ENCODE measurements at regions not wholly inside any gene's neighbourhood (a gene's known extent, or its start where the extent isn't known, plus 50 kb on each side); places are given as distances from the start of the nearest gene placed in this dataset.

- CTCF ChIA-PET: interaction anchor here (1.1 to 1.4 kb wide), 2 partner anchors 9 to 18 kb away, joined by 3 to 4 read pairs; no protein-coding TSS in a partner anchor
- ATAC-seq (no peak), DNase-seq (no peak)
- Mint-ChIP-seq H3K36me3 (no peaks in the 10 kb centered on the region), H3K27ac (no peak overlapping the region), H3K4me3 (no peak overlapping the region), H3K4me1 (no peaks in the 10 kb centered on the region), H3K9me3 (ENCODE audit: low read depth) (peaks cover 4% of the 10 kb centered on the region), H3K27me3 (peaks cover 9% of the 10 kb centered on the region)
Measured at GRCh38 chr4:35952751-35953150, 291.6 kb downstream of the ARAP2 start.

GRCh38 chr4:35963383-35963782 is 280.9 kb downstream of the ARAP2 start:
- ATAC-seq (no peak), DNase-seq (no peak)
- Mint-ChIP-seq H3K4me1 (no peaks in the 10 kb centered on the region), H3K36me3 (no peaks in the 10 kb centered on the region), H3K27me3 (no peaks in the 10 kb centered on the region), H3K4me3 (no peak overlapping the region), H3K9me3 (ENCODE audit: low read depth) (no peaks in the 10 kb centered on the region), H3K27ac (no peak overlapping the region)
- CTCF ChIA-PET: no interaction called here

GRCh38 chr4:35963974-35964515 is 280.3 kb downstream of the ARAP2 start:
- Mint-ChIP-seq H3K36me3 (no peaks in the 10 kb centered on the region), H3K27ac (no peak overlapping the region), H3K4me1 (no peaks in the 10 kb centered on the region), H3K27me3 (no peaks in the 10 kb centered on the region), H3K9me3 (ENCODE audit: low read depth) (no peaks in the 10 kb centered on the region), H3K4me3 (no peak overlapping the region)
- ATAC-seq (no peak), DNase-seq (no peak)
- CTCF ChIA-PET: no interaction called here

- CTCF ChIA-PET: no interaction called here
- H3K27ac Mint-ChIP-seq: no peak overlapping the region
Measured at GRCh38 chr4:35965300-35965699, 279.0 kb downstream of the ARAP2 start.

GRCh38 chr4:35966566-35966965 is 277.7 kb downstream of the ARAP2 start:
- Mint-ChIP-seq H3K9me3 (ENCODE audit: low read depth) (no peaks in the 10 kb centered on the region), H3K4me3 (no peak overlapping the region), H3K27ac (no peak overlapping the region), H3K27me3 (no peaks in the 10 kb centered on the region), H3K36me3 (no peaks in the 10 kb centered on the region), H3K4me1 (peaks cover 4% of the 10 kb centered on the region)
- CTCF ChIA-PET: interaction anchor here (0.8 kb wide), 1 partner anchor 9 kb away, joined by 3 read pairs; no protein-coding TSS in a partner anchor
- DNase-seq (no peak), ATAC-seq (no peak)

More at GRCh38 chr4:35965300-35965699, 279.0 kb downstream of the ARAP2 start:
- Mint-ChIP-seq H3K36me3 (no peaks in the 10 kb centered on the region), H3K9me3 (ENCODE audit: low read depth) (no peaks in the 10 kb centered on the region), H3K4me3 (no peak overlapping the region), H3K4me1 (no peaks in the 10 kb centered on the region), H3K27me3 (no peaks in the 10 kb centered on the region)
- no peak for DNase-seq
- no peak for ATAC-seq

GRCh38 chr4:35970366-35970960 is 273.9 kb downstream of the ARAP2 start:
- Mint-ChIP-seq H3K27ac (no peak overlapping the region), H3K4me3 (no peak overlapping the region), H3K27me3 (no peaks in the 10 kb centered on the region), H3K4me1 (peaks cover 4% of the 10 kb centered on the region), H3K9me3 (ENCODE audit: low read depth) (no peaks in the 10 kb centered on the region), H3K36me3 (no peaks in the 10 kb centered on the region)
- CTCF ChIA-PET: no interaction called here
- DNase-seq (no peak), ATAC-seq (peak; percentile 27)

GRCh38 chr4:35972814-35973213 is 271.5 kb downstream of the ARAP2 start:
- H3K36me3 Mint-ChIP-seq: peaks cover 2% of the 10 kb centered on the region
- no peak for DNase-seq
- no peaks in the 10 kb centered on the region for H3K9me3 Mint-ChIP-seq (ENCODE audit: low read depth)
- H3K27ac Mint-ChIP-seq: no peak overlapping the region
- H3K4me3 Mint-ChIP-seq: no peak overlapping the region
- peaks cover 10% of the 10 kb centered on the region for H3K4me1 Mint-ChIP-seq
- no peaks in the 10 kb centered on the region for H3K27me3 Mint-ChIP-seq
- ATAC-seq: no peak
- CTCF ChIA-PET: no interaction called here

GRCh38 chr4:35975617-35976355 is 268.5 kb downstream of the ARAP2 start:
- H3K9me3 Mint-ChIP-seq (ENCODE audit: low read depth): no peaks in the 10 kb centered on the region
- DNase-seq (no peak), ATAC-seq (peak; percentile 83)
- H3K4me3 Mint-ChIP-seq: no peak overlapping the region
- H3K27me3 Mint-ChIP-seq: no peaks in the 10 kb centered on the region
- CTCF ChIA-PET: interaction anchor here (0.7 to 1.0 kb wide), 2 partner anchors 9 to 41 kb away, joined by 3 read pairs; no protein-coding TSS in a partner anchor
- peaks cover 6% of the 10 kb centered on the region for H3K4me1 Mint-ChIP-seq
- no peak overlapping the region for H3K27ac Mint-ChIP-seq
- peaks cover 2% of the 10 kb centered on the region for H3K36me3 Mint-ChIP-seq

- Mint-ChIP-seq H3K4me1 (peaks cover 12% of the 10 kb centered on the region), H3K27ac (no peak overlapping the region), H3K36me3 (peaks cover 4% of the 10 kb centered on the region), H3K4me3 (no peak overlapping the region), H3K9me3 (ENCODE audit: low read depth) (no peaks in the 10 kb centered on the region), H3K27me3 (no peaks in the 10 kb centered on the region)
- ATAC-seq (no peak), DNase-seq (no peak)
- CTCF ChIA-PET: no interaction called here
Measured at GRCh38 chr4:35978551-35978950, 265.8 kb downstream of the ARAP2 start.

GRCh38 chr4:35982318-35982717 is 262.0 kb downstream of the ARAP2 start:
- ATAC-seq (no peak), DNase-seq (no peak)
- Mint-ChIP-seq H3K9me3 (ENCODE audit: low read depth) (no peaks in the 10 kb centered on the region), H3K4me1 (peaks cover 6% of the 10 kb centered on the region), H3K27me3 (peaks cover 2% of the 10 kb centered on the region), H3K4me3 (no peak overlapping the region), H3K36me3 (peaks cover 7% of the 10 kb centered on the region), H3K27ac (no peak overlapping the region)
- CTCF ChIA-PET: no interaction called here

- Mint-ChIP-seq H3K27ac (no peak overlapping the region), H3K4me3 (no peak overlapping the region), H3K36me3 (peaks cover 3% of the 10 kb centered on the region), H3K9me3 (ENCODE audit: low read depth) (no peaks in the 10 kb centered on the region), H3K27me3 (peaks cover 2% of the 10 kb centered on the region), H3K4me1 (peaks cover 3% of the 10 kb centered on the region)
- ATAC-seq (no peak), DNase-seq (no peak)
- CTCF ChIA-PET: no interaction called here
Measured at GRCh38 chr4:35986537-35986936, 257.8 kb downstream of the ARAP2 start.

GRCh38 chr4:35993606-35994005 is 250.7 kb downstream of the ARAP2 start:
- H3K27me3 Mint-ChIP-seq: no peaks in the 10 kb centered on the region
- no peaks in the 10 kb centered on the region for H3K4me1 Mint-ChIP-seq
- H3K9me3 Mint-ChIP-seq (ENCODE audit: low read depth): no peaks in the 10 kb centered on the region
- H3K36me3 Mint-ChIP-seq: no peaks in the 10 kb centered on the region
- DNase-seq (no peak), ATAC-seq (no peak)
- H3K4me3 Mint-ChIP-seq: no peak overlapping the region
- CTCF ChIA-PET: no interaction called here
- H3K27ac Mint-ChIP-seq: no peak overlapping the region

- CTCF ChIA-PET: interaction anchor here (1.7 kb wide), 1 partner anchor 11 kb away, joined by 4 read pairs; no protein-coding TSS in a partner anchor
- DNase-seq: no peak
- Mint-ChIP-seq H3K36me3 (no peaks in the 10 kb centered on the region), H3K4me3 (no peak overlapping the region), H3K27ac (no peak overlapping the region), H3K27me3 (no peaks in the 10 kb centered on the region), H3K4me1 (no peaks in the 10 kb centered on the region), H3K9me3 (ENCODE audit: low read depth) (no peaks in the 10 kb centered on the region)
- ATAC-seq: no peak
Measured at GRCh38 chr4:36000941-36001557, 243.3 kb downstream of the ARAP2 start.

- Mint-ChIP-seq H3K27me3 (no peaks in the 10 kb centered on the region), H3K9me3 (ENCODE audit: low read depth) (no peaks in the 10 kb centered on the region), H3K27ac (no peak overlapping the region), H3K4me1 (no peaks in the 10 kb centered on the region), H3K36me3 (no peaks in the 10 kb centered on the region), H3K4me3 (no peak overlapping the region)
- ATAC-seq (no peak), DNase-seq (no peak)
- CTCF ChIA-PET: no interaction called here
Measured at GRCh38 chr4:36003051-36003450, 241.3 kb downstream of the ARAP2 start.
